Natural killer cell (primary cell): ENCODE measurements at regions not wholly inside any gene's neighbourhood (a gene's known extent, or its start where the extent isn't known, plus 50 kb on each side); places are given as distances from the start of the nearest gene placed in this dataset.

Experiments
- ATAC-seq, 3 donors: fragments of 150-1000 bp in 2 of 3; fragments of 200-7000 bp in 1 of 3; cut with Tn5 transposase; 1 replicate in 1 of 3; 2 replicates in 2 of 3; pipeline ENCODE4 v1.10.0; 2021; ENCODE audit warnings: mild to moderate bottlenecking in 2 of 3, moderate library complexity in 2 of 3
- DNase-seq, 2 donors: peaks; one replicate each; pipeline versions ENCODE4 v3.0.0 to v3.0.0-alpha.2; 2013 to 2021; ENCODE audit warnings: mixed read lengths in 1 of 2
- H3K27ac ChIP-seq: one replicate; pipeline ENCODE4 v1.5.1; 2013; ENCODE audit warnings: mild to moderate bottlenecking, low read length
- H3K27me3 ChIP-seq: one replicate; pipeline ENCODE4 v1.6.1; 2013; ENCODE audit warnings: low read length; ENCODE audit not compliant: control insufficient read depth, insufficient read depth
- H3K36me3 ChIP-seq: one replicate; pipeline ENCODE4 v1.6.1; 2013; ENCODE audit warnings: low read length; ENCODE audit not compliant: control insufficient read depth, insufficient read depth
- H3K4me1 ChIP-seq: one replicate; pipeline ENCODE4 v1.6.1; 2013; ENCODE audit warnings: low read length; ENCODE audit not compliant: control insufficient read depth, insufficient read depth
- H3K4me3 ChIP-seq: one replicate; pipeline ENCODE4 v1.5.1; 2013; ENCODE audit warnings: low read length
- H3K9me3 ChIP-seq: one replicate; pipeline ENCODE4 v1.6.1; 2013; ENCODE audit warnings: low read length; ENCODE audit not compliant: control insufficient read depth, insufficient read depth
- H3K27ac Mint-ChIP-seq, 2 donors: one replicate each; pipeline ENCODE4 v1.8.0; 2022; ENCODE audit warnings: mild to moderate bottlenecking in 2 of 2, mixed read lengths in 2 of 2, moderate library complexity in 1 of 2
- H3K27me3 Mint-ChIP-seq, 2 donors: one replicate each; pipeline ENCODE4 v1.8.0; 2022; ENCODE audit warnings: low read depth in 2 of 2, mixed read lengths in 2 of 2
- H3K36me3 Mint-ChIP-seq: one replicate; pipeline ENCODE4 v1.8.0; 2022; ENCODE audit warnings: mixed read lengths
- H3K4me1 Mint-ChIP-seq, 2 donors: one replicate each; pipeline ENCODE4 v1.8.0; 2022; ENCODE audit warnings: mixed read lengths in 2 of 2
- H3K4me3 Mint-ChIP-seq: one replicate; pipeline ENCODE4 v1.8.0; 2022; ENCODE audit warnings: mild to moderate bottlenecking, moderate library complexity, mixed read lengths
- H3K9me3 Mint-ChIP-seq, 2 donors: one replicate each; pipeline ENCODE4 v1.8.0; 2022; ENCODE audit warnings: mixed read lengths in 2 of 2
- CTCF ChIP-seq: fragments of 200-600 bp; IDR thresholded peaks from one replicate; pipeline ENCODE4 v1.8.0; 2022; ENCODE audit warnings: antibody characterized with exemption
- whole genome bisulfite sequencing: methylation state at CpG from one replicate; pipeline ENCODE4 v1.1.7; 2013; ENCODE audit warnings: missing lambda C conversion rate; ENCODE audit not compliant: insufficient coverage; 5-methylcytosine and 5-hydroxymethylcytosine counted together
- intact Hi-C: fragments of 100-400 bp; cut with micrococcal nuclease; formaldehyde crosslinking; loops from one replicate; pipeline ENCODE4 v1.14.2; 2022

GRCh38 chr6:137744877-137745276 is 122.2 kb upstream of the TNFAIP3 start:
- Mint-ChIP-seq H3K4me1 (peaks cover 14 to 15% of the 10 kb centered on the region in 2 donors), H3K9me3 (no peaks in the 10 kb centered on the region), H3K4me3 (no peak overlapping the region), H3K36me3 (no peaks in the 10 kb centered on the region), H3K27ac (no peak overlapping the region), H3K27me3 (peaks cover 14 to 17% of the 10 kb centered on the region in 2 donors)
- Histone ChIP-seq H3K36me3 (no peaks in the 10 kb centered on the region), H3K4me3 (no peak overlapping the region), H3K9me3 (no peaks in the 10 kb centered on the region), H3K27me3 (no peaks in the 10 kb centered on the region), H3K27ac (no peak overlapping the region), H3K4me1 (peaks cover 4% of the 10 kb centered on the region)
- TF ChIP-seq CTCF, result no peak
- WGBS, result 51% methylated on average over 2 of the region's 3 CpGs
- no peak for DNase-seq
- ATAC-seq, result peak in 1 of 3 donors; percentile 26
- intact Hi-C loops, result no loop called here

- Histone ChIP-seq H3K27ac (no peak overlapping the region), H3K4me3 (no peak overlapping the region), H3K27me3 (no peaks in the 10 kb centered on the region), H3K4me1 (peaks cover 4% of the 10 kb centered on the region), H3K9me3 (no peaks in the 10 kb centered on the region), H3K36me3 (no peaks in the 10 kb centered on the region)
- TF ChIP-seq CTCF, result no peak
- H3K27ac Mint-ChIP-seq, result no peak overlapping the region
- ATAC-seq, result no peak
- H3K27me3 Mint-ChIP-seq, result peaks cover 15 to 17% of the 10 kb centered on the region in 2 donors
- H3K4me3 Mint-ChIP-seq, result no peak overlapping the region
- intact Hi-C loops, result no loop called here
- no peak for DNase-seq
- H3K4me1 Mint-ChIP-seq, result peaks cover 14 to 15% of the 10 kb centered on the region in 2 donors
- H3K9me3 Mint-ChIP-seq, result no peaks in the 10 kb centered on the region
- WGBS, result 100% methylated on average over 1 of the region's 1 CpG
- H3K36me3 Mint-ChIP-seq, result no peaks in the 10 kb centered on the region
Observed at GRCh38 chr6:137745321-137745720, 121.7 kb upstream of the TNFAIP3 start.

- ATAC-seq (no peak), DNase-seq (no peak)
- Histone ChIP-seq H3K27me3 (no peaks in the 10 kb centered on the region), H3K9me3 (no peaks in the 10 kb centered on the region), H3K36me3 (no peaks in the 10 kb centered on the region), H3K4me1 (peaks cover 4% of the 10 kb centered on the region), H3K4me3 (no peak overlapping the region), H3K27ac (no peak overlapping the region)
- no peak for TF ChIP-seq CTCF
- intact Hi-C loops, result no loop called here
- Mint-ChIP-seq H3K4me1 (peaks cover 14 to 15% of the 10 kb centered on the region in 2 donors), H3K27ac (no peak overlapping the region), H3K27me3 (peaks cover 9 to 15% of the 10 kb centered on the region in 2 donors), H3K9me3 (no peaks in the 10 kb centered on the region), H3K36me3 (no peaks in the 10 kb centered on the region), H3K4me3 (no peak overlapping the region)
- no CpG with 5 or more reads among the region's 2 CpGs for WGBS
Observed at GRCh38 chr6:137746264-137746663, 120.8 kb upstream of the TNFAIP3 start.

GRCh38 chr6:137749696-137750211 is 117.3 kb upstream of the TNFAIP3 start:
- no peak for DNase-seq
- Mint-ChIP-seq H3K27ac (no peak overlapping the region), H3K9me3 (no peaks in the 10 kb centered on the region), H3K36me3 (no peaks in the 10 kb centered on the region), H3K4me3 (no peak overlapping the region), H3K4me1 (peaks cover 9 to 10% of the 10 kb centered on the region in 2 donors), H3K27me3 (peaks cover 24 to 34% of the 10 kb centered on the region in 2 donors)
- Histone ChIP-seq H3K36me3 (no peaks in the 10 kb centered on the region), H3K27me3 (no peaks in the 10 kb centered on the region), H3K9me3 (no peaks in the 10 kb centered on the region), H3K27ac (no peak overlapping the region), H3K4me3 (no peak overlapping the region), H3K4me1 (peaks cover 11% of the 10 kb centered on the region)
- no peak for ATAC-seq
- intact Hi-C loops, result no loop called here
- 83% methylated on average over 8 of the region's 8 CpGs for WGBS
- TF ChIP-seq CTCF, result no peak
